Left hindlimb (tissue), 1 donor: ENCODE measurements at regions not wholly inside any gene's neighbourhood (a gene's known extent, or its start where the extent isn't known, plus 50 kb on each side); places are given as distances from the start of the nearest gene placed in this dataset.
"Not testable (repeated sequence)": the region's sequence is repeated elsewhere in the genome, so short reads cannot be mapped to it uniquely, and the experiment has no call there.

Experiments used
- DNase-seq: peaks from one replicate; pipeline ENCODE4 v3.0.0-alpha.2; 2018

- DNase-seq: no peak
Observed at GRCh38 chr1:181947441-181947840, 114.1 kb downstream of the ZNF648 start.

- DNase-seq: no peak
Observed at GRCh38 chr1:181936768-181937581, 124.5 kb downstream of the ZNF648 start.

GRCh38 chr1:181936269-181936668 lies 125.2 kb downstream of the ZNF648 start:
- no peak for DNase-seq

- no peak for DNase-seq
Observed at GRCh38 chr1:181931873-181932272, 129.6 kb downstream of the ZNF648 start.

- no peak for DNase-seq
Observed at GRCh38 chr1:181930187-181930586, 131.3 kb downstream of the ZNF648 start.

GRCh38 chr1:181926697-181927096 lies 134.8 kb downstream of the ZNF648 start:
- DNase-seq: no peak

- DNase-seq: not testable (repeated sequence)
Observed at GRCh38 chr1:181924034-181924433, 137.5 kb downstream of the ZNF648 start.

GRCh38 chr1:181919542-181919941 lies 142.0 kb downstream of the ZNF648 start:
- no peak for DNase-seq

GRCh38 chr1:181918880-181919525 lies 142.5 kb downstream of the ZNF648 start:
- DNase-seq: no peak

- DNase-seq: no peak
Observed at GRCh38 chr1:181911715-181912114, 149.8 kb downstream of the ZNF648 start.

- DNase-seq: no peak
Observed at GRCh38 chr1:181910905-181911304, 150.6 kb downstream of the ZNF648 start.

GRCh38 chr1:181909010-181909409 lies 152.5 kb downstream of the ZNF648 start:
- DNase-seq: no peak

GRCh38 chr1:181906631-181907030 lies 154.9 kb downstream of the ZNF648 start:
- no peak for DNase-seq

- DNase-seq: no peak
Observed at GRCh38 chr1:181905944-181906597, 155.4 kb downstream of the ZNF648 start.

GRCh38 chr1:181898773-181899172 lies 162.7 kb downstream of the ZNF648 start:
- DNase-seq: no peak

GRCh38 chr1:181896824-181897223 lies 164.7 kb downstream of the ZNF648 start:
- DNase-seq: no peak

- DNase-seq: no peak
Observed at GRCh38 chr1:181894439-181894859, 167.1 kb downstream of the ZNF648 start.

- no peak for DNase-seq
Observed at GRCh38 chr1:181893937-181894336, 167.6 kb downstream of the ZNF648 start.

GRCh38 chr1:181893150-181893549 lies 168.4 kb downstream of the ZNF648 start:
- DNase-seq: not testable (repeated sequence)

- no peak for DNase-seq
Observed at GRCh38 chr1:181872562-181872961, 188.9 kb downstream of the ZNF648 start.

GRCh38 chr1:181863736-181864135 lies 197.8 kb downstream of the ZNF648 start:
- no peak for DNase-seq

GRCh38 chr1:181863006-181863405 lies 198.5 kb downstream of the ZNF648 start:
- DNase-seq: no peak

GRCh38 chr1:181858135-181858534 lies 203.4 kb downstream of the ZNF648 start:
- DNase-seq: no peak
